ENCODE measurements at regions not wholly inside any gene's neighbourhood (a gene's known extent, or its start where the extent isn't known, plus 50 kb on each side); places are given as distances from the start of the nearest gene placed in this dataset.

DNA sequence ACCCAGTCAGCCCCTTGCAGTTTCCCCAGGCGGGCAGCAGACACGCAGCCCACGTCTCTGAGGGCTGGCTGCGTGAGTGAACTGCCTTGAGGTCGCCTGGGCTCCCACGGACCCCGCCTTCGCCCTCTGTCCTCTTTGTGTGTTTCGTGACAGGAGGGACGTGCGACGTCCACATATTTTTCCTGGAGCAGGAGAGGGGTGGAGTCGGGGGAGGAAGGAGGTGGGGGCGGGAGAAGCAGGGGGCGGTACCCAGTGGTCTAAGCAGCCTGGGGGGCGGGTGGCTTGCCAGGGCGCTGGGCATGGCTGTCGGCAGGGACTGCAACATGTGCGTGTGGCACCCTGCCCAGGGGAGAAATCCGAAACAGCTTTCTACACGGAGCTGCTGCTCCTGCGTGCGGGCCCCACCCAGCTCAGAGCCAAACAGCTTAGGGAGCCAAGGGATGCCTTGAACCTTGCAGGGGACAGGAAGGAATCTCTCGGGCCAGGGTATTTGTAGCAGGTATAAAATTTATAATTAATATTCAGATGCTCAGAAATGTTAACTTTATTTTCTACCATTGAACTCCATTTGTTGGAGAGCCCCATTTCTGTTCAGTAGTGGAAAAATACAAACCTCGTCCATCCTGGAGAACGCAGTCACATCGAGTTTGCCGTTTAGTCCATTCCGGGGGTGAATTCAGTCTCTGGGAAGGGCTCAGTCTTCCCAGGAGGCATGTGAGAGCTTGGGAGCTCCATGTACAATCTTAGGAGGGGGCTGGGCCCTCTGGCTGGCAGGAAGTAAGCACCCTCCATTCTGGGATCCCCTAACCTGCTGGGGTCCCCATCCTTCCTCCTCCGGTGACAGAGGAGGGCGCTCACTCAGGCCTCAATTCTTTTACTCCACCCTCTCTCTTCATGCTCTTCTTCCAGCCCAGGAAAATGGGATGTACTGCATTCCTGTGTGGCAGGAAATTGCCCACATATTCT lies 79.1 kb upstream of the MEF2A start:
- Histone ChIP-seq H3K27me3 (replicated peaks in 1 of 4; ENCODE audit: control insufficient read depth in 3 of 4, extremely low read depth in 1 of 4, insufficient read depth in 3 of 4, low read length in 3 of 4) (peaks cover 0 to 7% (median 5%) of the 10 kb centered on the region in 4 experiments; a peak in 5 of 7 replicates), H3K79me1 (ENCODE audit: low read depth, low read length) (no peaks in the 10 kb centered on the region), H3K23ac (ENCODE audit: insufficient read length) (no peak overlapping the region), H3K79me2 (ENCODE audit: control insufficient read depth in 1 of 2, insufficient read depth in 2 of 2, low read length in 2 of 2) (no peaks in the 10 kb centered on the region), H3K9ac (replicated peaks in 1 of 4; ENCODE audit: extremely low read depth in 1 of 4, low read depth in 3 of 4, low read length in 3 of 4) (no peak overlapping the region), H3K27ac (ENCODE audit: low read depth, low read length) (no peak overlapping the region), H3K14ac (ENCODE audit: insufficient read length) (no peak overlapping the region), H4K20me1 (replicated peaks in 1 of 2; ENCODE audit: control insufficient read depth in 1 of 2, insufficient read depth in 2 of 2, low read length in 2 of 2) (no peaks in the 10 kb centered on the region), H2BK15ac (ENCODE audit: low read length) (no peak overlapping the region), H2AK5ac (ENCODE audit: low read depth, low read length) (no peak overlapping the region), H2BK20ac (ENCODE audit: low read length) (no peak overlapping the region), H3K56ac (replicated peaks; ENCODE audit: insufficient read length, low read depth, low read length) (no peak overlapping the region), H3K23me2 (ENCODE audit: low read depth, low read length) (peaks cover 12% of the 10 kb centered on the region; the same call in 1 of the 2 replicates), H3K4me2 (ENCODE audit: insufficient read depth in 1 of 2, low read depth in 2 of 2, low read length in 2 of 2) (peak overlapping the region; percentile 69 to 81), H2BK5ac (ENCODE audit: low read depth, low read length) (0 out of 2 replicates have a peak overlapping the region, but pooled peaks have one; percentile 66), H3K4ac (replicated peaks; ENCODE audit: insufficient read length, low read depth, low read length) (no peak overlapping the region), H3K4me3 (ENCODE audit: extremely low read depth in 1 of 4, insufficient read depth in 2 of 4, low read depth in 3 of 4, low read length in 4 of 4) (peak overlapping the region; percentile 30 to 56 (median 44); a peak in 7 of 8 replicates), H4K8ac (ENCODE audit: extremely low read depth, insufficient read depth, low read length) (no peak overlapping the region), H3K9me3 (ENCODE audit: insufficient read depth in 2 of 2, low read depth in 1 of 2, low read length in 1 of 2) (no peaks in the 10 kb centered on the region), H3K18ac (ENCODE audit: extremely low read depth, low read length) (peak overlapping the region; percentile 78), H4K5ac (ENCODE audit: insufficient read length, low read depth, low read length) (no peak overlapping the region), H2BK120ac (replicated peaks; ENCODE audit: low read depth, low read length) (no peak overlapping the region), H2BK12ac (ENCODE audit: low read depth, low read length) (peak overlapping the region; percentile 71; the same call in 1 of the 2 replicates), H3K4me1 (replicated peaks in 1 of 4; ENCODE audit: control insufficient read depth in 3 of 4, insufficient read depth in 4 of 4, low read length in 3 of 4) (peaks cover 5 to 16% (median 10%) of the 10 kb centered on the region in 4 experiments), H4K91ac (replicated peaks; ENCODE audit: insufficient read length, low read length) (no peak overlapping the region), H2AFZ (ENCODE audit: low read length) (peak overlapping the region; percentile 87), H3K36me3 (ENCODE audit: control insufficient read depth in 2 of 4, insufficient read depth in 4 of 4, low read length in 3 of 4) (no peaks in the 10 kb centered on the region)
- 14% methylated on average over 20 of the region's 31 CpGs; no CpG with 5 or more reads in 1 of the 2 experiments for WGBS, 2 experiments (ENCODE audit: extremely low coverage in 1 of 2, insufficient coverage in 1 of 2, insufficient read length in 1 of 2, insufficient replicate concordance in 2 of 2, low coverage in 1 of 2, low lambda C conversion rate in 2 of 2, missing lambda C conversion rate in 1 of 2)
- DNase-seq (ENCODE audit: low read depth in 1 of 2, low spot score in 2 of 2) (no peak), FAIRE-seq (no peak)
- ChIA-PET CTCF (ENCODE audit: partially characterized antibody) (interaction anchor here (0.9 to 1.5 kb wide), 3 partner anchors 20 to 218 kb away, joined by 3 to 5 read pairs (median 3); no protein-coding TSS in a partner anchor), POLR2A (ENCODE audit: partially characterized antibody) (interaction anchor here (0.9 kb wide), 1 partner anchor 189 kb away, joined by 3 read pairs; no protein-coding TSS in a partner anchor)
- no peak for TF ChIP-seq CBX5 (IDR thresholded peaks at IDR 0.05; ENCODE audit: low read depth, low read length)
- TF ChIP-seq, protein P1, sequence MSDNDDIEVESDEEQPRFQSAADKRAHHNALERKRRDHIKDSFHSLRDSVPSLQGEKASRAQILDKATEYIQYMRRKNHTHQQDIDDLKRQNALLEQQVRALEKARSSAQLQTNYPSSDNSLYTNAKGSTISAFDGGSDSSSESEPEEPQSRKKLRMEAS (IDR thresholded peaks at IDR 0.05), result peak; percentile 44; the same call in 1 of the 2 replicates
- no peak for TF ChIP-seq NANOG (IDR thresholded peaks at IDR 0.05; ENCODE audit: insufficient read depth, low read depth, low read length, poor library complexity, severe bottlenecking)
- TF ChIP-seq, protein P2, sequence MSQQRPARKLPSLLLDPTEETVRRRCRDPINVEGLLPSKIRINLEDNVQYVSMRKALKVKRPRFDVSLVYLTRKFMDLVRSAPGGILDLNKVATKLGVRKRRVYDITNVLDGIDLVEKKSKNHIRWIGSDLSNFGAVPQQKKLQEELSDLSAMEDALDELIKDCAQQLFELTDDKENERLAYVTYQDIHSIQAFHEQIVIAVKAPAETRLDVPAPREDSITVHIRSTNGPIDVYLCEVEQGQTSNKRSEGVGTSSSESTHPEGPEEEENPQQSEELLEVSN (IDR thresholded peaks at IDR 0.05), result peak; percentile 18; the same call in 1 of the 2 replicates
- peak; percentile 17 for TF ChIP-seq KDM4A (IDR thresholded peaks at IDR 0.05; ENCODE audit: low read depth, low read length, severe bottlenecking)
- TF ChIP-seq ASH2L (IDR thresholded peaks at IDR 0.05; ENCODE audit: low read length), result peak; percentile 7
- no peak for TF ChIP-seq KDM5A (IDR thresholded peaks at IDR 0.05; ENCODE audit: low read length)

All from H1 (cell line).